Endothelial cell of umbilical vein (primary cell): ENCODE measurements at regions not wholly inside any gene's neighbourhood (a gene's known extent, or its start where the extent isn't known, plus 50 kb on each side); places are given as distances from the start of the nearest gene placed in this dataset.

Experiments used
- BruUV-seq: library from RNA; stranded (reverse); fragments of 400-500 nt; replicated peaks from 2 replicates; lab custom pipeline; 2021; lab: Mats Ljungman, UMichigan
- CTCF ChIA-PET: fragments of 300-600, 350-600 bp; sonication (Branson Sonifier 250); formaldehyde crosslinking; loops from one replicate; lab custom pipeline; 2021; ENCODE audit warnings: antibody characterized with exemption, inconsistent platforms; lab: Charles Lee
- POLR2A ChIA-PET: fragments of 300-600, 350-600 bp; sonication (Branson Sonifier 250); formaldehyde crosslinking; loops from one replicate; lab custom pipeline; 2021; ENCODE audit warnings: antibody characterized with exemption, inconsistent platforms; lab: Charles Lee
- DNase-seq: peaks from one replicate; pipeline ENCODE4 v3.0.0-alpha.2; 2011; ENCODE audit warnings: low read depth, low spot score
- FAIRE-seq: peaks from 2 replicates; lab custom pipeline; 2011; peaks lifted over from hg19 to GRCh38; lab: Jason Lieb, UNC
- H2AFZ ChIP-seq: 2 replicates; pipeline ENCODE4 v1.6.0; 2012; ENCODE audit warnings: low read depth, low read length, control low read depth, inconsistent platforms
- H3K27ac ChIP-seq: 2 replicates; pipeline ENCODE4 v1.5.1; 2011; ENCODE audit warnings: low read depth, mild to moderate bottlenecking, control low read depth, low read length, moderate library complexity; ENCODE audit not compliant: insufficient read depth
- H3K27me3 ChIP-seq, 2 experiments: 2 replicates each; pipeline versions ENCODE4 v1.6.0 to v1.6.1; 2011; ENCODE audit warnings: low read length in 2 of 2, mixed read lengths in 1 of 2; ENCODE audit not compliant: control insufficient read depth in 2 of 2, insufficient read depth in 2 of 2
- H3K36me3 ChIP-seq, 2 experiments: 2 replicates in 1 of 2; 3 replicates in 1 of 2; pipeline ENCODE4 v1.5.1; 2011; ENCODE audit warnings: low read length in 2 of 2, mild to moderate bottlenecking in 1 of 2, moderate library complexity in 1 of 2; ENCODE audit not compliant: control insufficient read depth in 2 of 2, insufficient read depth in 2 of 2; ENCODE audit errors: extremely low read depth in 1 of 2
- H3K4me1 ChIP-seq: 3 replicates; pipeline ENCODE4 v1.5.1; 2011; ENCODE audit warnings: mild to moderate bottlenecking, low read length; ENCODE audit not compliant: control insufficient read depth, insufficient read depth; ENCODE audit errors: extremely low read depth
- H3K4me2 ChIP-seq: 2 replicates; pipeline ENCODE4 v1.6.1; 2011; ENCODE audit warnings: low read length, control low read depth, mixed read lengths; ENCODE audit not compliant: insufficient read depth
- H3K4me3 ChIP-seq, 3 experiments: fragments of 200-600 bp in 1 of 3; sonication (generic), shearing (Covaris generic) in 1 of 3; replicated peaks in 1 of 3; 2 replicates each; pipeline ENCODE4 v1.5.1; 2011 to 2016; ENCODE audit warnings: control low read depth in 3 of 3, low read length in 3 of 3, mild to moderate bottlenecking in 2 of 3, inconsistent platforms in 1 of 3, low read depth in 1 of 3, moderate library complexity in 1 of 3; ENCODE audit not compliant: insufficient read depth in 1 of 3
- H3K79me2 ChIP-seq: 2 replicates; pipeline ENCODE4 v1.6.0; 2012; ENCODE audit warnings: low read length, inconsistent platforms; ENCODE audit not compliant: control insufficient read depth, insufficient read depth
- H3K9ac ChIP-seq: replicated peaks from 2 replicates; pipeline ENCODE3; 2011; ENCODE audit warnings: low read length, control low read depth; ENCODE audit not compliant: insufficient read depth; ENCODE audit errors: extremely low read depth
- H3K9me1 ChIP-seq: replicated peaks from 3 replicates; pipeline ENCODE4 v1.6.0; 2011; ENCODE audit warnings: mild to moderate bottlenecking, low read length; ENCODE audit not compliant: control insufficient read depth, insufficient read depth; ENCODE audit errors: extremely low read depth
- H3K9me3 ChIP-seq: replicated peaks from 2 replicates; pipeline ENCODE4 v1.5.1; 2012; ENCODE audit warnings: low read length, inconsistent platforms; ENCODE audit not compliant: control insufficient read depth, insufficient read depth
- H4K20me1 ChIP-seq: replicated peaks from 2 replicates; pipeline ENCODE3; 2011; ENCODE audit warnings: mild to moderate bottlenecking, low read length; ENCODE audit not compliant: control insufficient read depth, insufficient read depth; ENCODE audit errors: extremely low read depth
- EZH2 ChIP-seq: IDR thresholded peaks from 2 replicates; pipeline ENCODE4 v1.6.1; 2012; ENCODE audit warnings: borderline replicate concordance, low read depth, mild to moderate bottlenecking, moderate library complexity, low read length, inconsistent platforms; ENCODE audit not compliant: severe bottlenecking
- FOS ChIP-seq: IDR thresholded peaks from 2 replicates; pipeline ENCODE4 v1.6.1; 2011; ENCODE audit warnings: mild to moderate bottlenecking, low read length, moderate library complexity, borderline replicate concordance; ENCODE audit not compliant: insufficient read depth
- GATA2 ChIP-seq: IDR thresholded peaks from 2 replicates; pipeline ENCODE4 v1.7.0; 2011; ENCODE audit warnings: low read depth, mild to moderate bottlenecking, moderate library complexity, mixed read lengths, low read length; ENCODE audit not compliant: insufficient read length, insufficient read depth
- JUN ChIP-seq: IDR thresholded peaks from 2 replicates; pipeline ENCODE4 v1.6.1; 2011; ENCODE audit warnings: borderline replicate concordance, low read depth; ENCODE audit not compliant: insufficient read length, insufficient read depth
- MAX ChIP-seq: IDR thresholded peaks from 2 replicates; pipeline ENCODE4 v1.6.1; 2011; ENCODE audit not compliant: insufficient read depth, insufficient read length
- MYC ChIP-seq: IDR thresholded peaks from one replicate; pipeline ENCODE4 v1.6.1; 2011; ENCODE audit warnings: mild to moderate bottlenecking, low read depth, low read length
- POLR2AphosphoS5 ChIP-seq: IDR thresholded peaks from 2 replicates; pipeline ENCODE4 v1.6.1; 2012; ENCODE audit warnings: low read depth, mild to moderate bottlenecking, control low read depth, low read length, moderate library complexity; ENCODE audit not compliant: insufficient read depth
- dilution Hi-C: fragments of 300-500 bp; cut with MboI; formaldehyde crosslinking; loops from one replicate; pipeline ENCODE4 v1.15.0; 2019; ENCODE audit warnings: low sequenced_read_pairs; ENCODE audit not compliant: extremely low pct_ligation_motif_present
- intact Hi-C: fragments of 100-400 bp; cut with micrococcal nuclease; formaldehyde crosslinking; loops from one replicate; pipeline ENCODE4 v1.10.0; 2022

GRCh38 chr1:200294241-200294640 is 115.6 kb downstream of the ZNF281 start:
- Histone ChIP-seq H3K4me3 (no peak overlapping the region), H3K27me3 (peaks cover 3 to 5% of the 10 kb centered on the region in 2 experiments), H3K4me1 (no peaks in the 10 kb centered on the region), H2AFZ (no peak overlapping the region), H3K36me3 (no peaks in the 10 kb centered on the region), H3K27ac (no peak overlapping the region), H4K20me1 (no peaks in the 10 kb centered on the region), H3K79me2 (no peaks in the 10 kb centered on the region), H3K9me1 (no peaks in the 10 kb centered on the region), H3K9me3 (no peaks in the 10 kb centered on the region), H3K4me2 (no peak overlapping the region), H3K9ac (no peak overlapping the region)
- no peak for DNase-seq
- peak; percentile 31 for FAIRE-seq
- TF ChIP-seq MYC (no peak), FOS (no peak), MAX (no peak), EZH2 (no peak), GATA2 (no peak)
- BruUV-seq = no TSS peak
- ChIA-PET POLR2A (no interaction called here), CTCF (interaction anchor here (0.5 to 4.7 kb wide), 8 partner anchors 9 to 338 kb away, joined by 3 to 23 read pairs (median 4); no protein-coding TSS in a partner anchor)
- dilution Hi-C loops = no loop called here
- intact Hi-C loops = no loop called here

GRCh38 chr1:200292699-200293098 is 117.1 kb downstream of the ZNF281 start:
- no TSS peak for BruUV-seq
- no peak overlapping the region for H3K4me3 ChIP-seq
- TF ChIP-seq POLR2AphosphoS5 (no peak), MYC (no peak), JUN (no peak)
- no peaks in the 10 kb centered on the region for H4K20me1 ChIP-seq
- H3K36me3 ChIP-seq = no peaks in the 10 kb centered on the region
- H3K4me1 ChIP-seq = no peaks in the 10 kb centered on the region
- no peak overlapping the region for H3K9ac ChIP-seq
- intact Hi-C loops (no loop called here), dilution Hi-C loops (no loop called here)
- no peaks in the 10 kb centered on the region for H3K9me1 ChIP-seq
- H3K79me2 ChIP-seq = no peaks in the 10 kb centered on the region
- DNase-seq (no peak), FAIRE-seq (no peak)
- H3K27ac ChIP-seq = no peak overlapping the region
- no peaks in the 10 kb centered on the region for H3K9me3 ChIP-seq
- peaks cover 3 to 5% of the 10 kb centered on the region in 2 experiments for H3K27me3 ChIP-seq
- CTCF ChIA-PET = no interaction called here
- no peak overlapping the region for H2AFZ ChIP-seq
- POLR2A ChIA-PET = no interaction called here
- H3K4me2 ChIP-seq = no peak overlapping the region
